ENCODE measurements at regions not wholly inside any gene's neighbourhood (a gene's known extent, or its start where the extent isn't known, plus 50 kb on each side); places are given as distances from the start of the nearest gene placed in this dataset.

DNA sequence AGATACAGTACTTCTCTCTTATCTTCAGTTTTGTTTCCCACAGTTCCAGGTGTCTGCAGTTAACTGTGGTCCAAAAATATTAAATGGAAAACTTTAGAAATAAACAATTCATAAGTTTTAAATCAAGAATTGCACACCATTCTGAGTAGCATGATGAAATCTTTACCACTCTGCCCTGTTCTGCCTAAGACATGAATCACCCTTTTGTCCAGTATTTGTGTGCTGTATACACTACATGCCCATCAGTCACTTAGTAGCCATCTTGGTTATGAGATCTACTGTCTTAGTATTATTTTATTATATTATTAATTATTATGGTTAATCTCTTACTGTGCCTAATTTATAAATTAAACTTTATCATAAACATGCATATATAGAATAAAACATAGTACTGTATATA is 279.0 kb downstream of the OGFRL1 start (continued):
- TF ChIP-seq, protein P1, sequence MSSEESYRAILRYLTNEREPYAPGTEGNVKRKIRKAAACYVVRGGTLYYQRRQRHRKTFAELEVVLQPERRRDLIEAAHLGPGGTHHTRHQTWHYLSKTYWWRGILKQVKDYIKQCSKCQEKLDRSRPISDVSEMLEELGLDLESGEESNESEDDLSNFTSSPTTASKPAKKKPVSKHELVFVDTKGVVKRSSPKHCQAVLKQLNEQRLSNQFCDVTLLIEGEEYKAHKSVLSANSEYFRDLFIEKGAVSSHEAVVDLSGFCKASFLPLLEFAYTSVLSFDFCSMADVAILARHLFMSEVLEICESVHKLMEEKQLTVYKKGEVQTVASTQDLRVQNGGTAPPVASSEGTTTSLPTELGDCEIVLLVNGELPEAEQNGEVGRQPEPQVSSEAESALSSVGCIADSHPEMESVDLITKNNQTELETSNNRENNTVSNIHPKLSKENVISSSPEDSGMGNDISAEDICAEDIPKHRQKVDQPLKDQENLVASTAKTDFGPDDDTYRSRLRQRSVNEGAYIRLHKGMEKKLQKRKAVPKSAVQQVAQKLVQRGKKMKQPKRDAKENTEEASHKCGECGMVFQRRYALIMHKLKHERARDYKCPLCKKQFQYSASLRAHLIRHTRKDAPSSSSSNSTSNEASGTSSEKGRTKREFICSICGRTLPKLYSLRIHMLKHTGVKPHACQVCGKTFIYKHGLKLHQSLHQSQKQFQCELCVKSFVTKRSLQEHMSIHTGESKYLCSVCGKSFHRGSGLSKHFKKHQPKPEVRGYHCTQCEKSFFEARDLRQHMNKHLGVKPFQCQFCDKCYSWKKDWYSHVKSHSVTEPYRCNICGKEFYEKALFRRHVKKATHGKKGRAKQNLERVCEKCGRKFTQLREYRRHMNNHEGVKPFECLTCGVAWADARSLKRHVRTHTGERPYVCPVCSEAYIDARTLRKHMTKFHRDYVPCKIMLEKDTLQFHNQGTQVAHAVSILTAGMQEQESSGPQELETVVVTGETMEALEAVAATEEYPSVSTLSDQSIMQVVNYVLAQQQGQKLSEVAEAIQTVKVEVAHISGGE (tag by site-specific recombination; conservative IDR thresholded peaks at IDR 0.05; ENCODE audit: low read depth) = no peak
- TF ChIP-seq GLIS2 (tag by site-specific recombination; IDR thresholded peaks at IDR 0.05) (no peak), ZNF571 (tag by site-specific recombination; IDR thresholded peaks at IDR 0.05) (no peak), ZFP69B (tag by site-specific recombination; IDR thresholded peaks at IDR 0.05) (no peak), ZNF2 (tag by site-specific recombination; IDR thresholded peaks at IDR 0.05) (no peak), SCRT1 (tag by site-specific recombination; IDR thresholded peaks at IDR 0.05; ENCODE audit: borderline replicate concordance) (no peak), ZNF776 (tag by site-specific recombination; IDR thresholded peaks at IDR 0.05; ENCODE audit: borderline replicate concordance) (no peak), ZNF677 (tag by site-specific recombination; IDR thresholded peaks at IDR 0.05) (no peak), ZNF341 (tag by site-specific recombination; IDR thresholded peaks at IDR 0.05; ENCODE audit: low read depth) (no peak)

DNA sequence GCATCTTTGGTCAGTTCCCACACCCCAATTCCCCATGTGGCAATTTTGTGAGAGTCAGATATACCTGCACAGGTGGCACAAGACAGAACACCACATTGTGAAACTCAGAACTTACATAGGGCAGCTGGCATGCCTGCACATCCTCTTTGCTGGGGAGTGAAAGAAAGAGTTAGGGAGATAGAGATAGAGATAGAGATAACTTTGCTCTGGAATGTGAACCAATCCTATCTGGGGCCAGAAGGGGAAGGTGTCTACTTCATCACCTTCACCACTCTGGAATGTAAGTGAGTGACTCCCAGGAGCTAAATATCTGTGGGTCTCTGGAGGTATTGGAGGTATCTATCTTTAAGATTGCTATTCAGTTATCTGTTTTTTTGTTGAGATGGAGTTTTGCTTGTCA is 289.2 kb downstream of the OGFRL1 start:
- H3K4me1 ChIP-seq (ENCODE audit: control insufficient read depth, insufficient read depth, low read length) = no peaks in the 10 kb centered on the region
- CTCF ChIA-PET = interaction anchor here (0.6 to 1.0 kb wide), 2 partner anchors 13 to 25 kb away, joined by 3 read pairs; no protein-coding TSS in a partner anchor
- no peaks in the 10 kb centered on the region for H3K36me3 ChIP-seq (ENCODE audit: control insufficient read depth in 2 of 2, insufficient read depth in 1 of 2, low read length in 2 of 2)
- no peaks in the 10 kb centered on the region for H3K9me3 ChIP-seq (ENCODE audit: control insufficient read depth, insufficient read depth, low read depth, low read length)
- no peak overlapping the region for H3K4me3 ChIP-seq (ENCODE audit: low read depth, low read length)
- POLR2A ChIA-PET = no interaction called here
- H3K27ac ChIP-seq (ENCODE audit: extremely low read depth, low read depth, low read length) = no peak overlapping the region
- TF ChIP-seq, protein P2, sequence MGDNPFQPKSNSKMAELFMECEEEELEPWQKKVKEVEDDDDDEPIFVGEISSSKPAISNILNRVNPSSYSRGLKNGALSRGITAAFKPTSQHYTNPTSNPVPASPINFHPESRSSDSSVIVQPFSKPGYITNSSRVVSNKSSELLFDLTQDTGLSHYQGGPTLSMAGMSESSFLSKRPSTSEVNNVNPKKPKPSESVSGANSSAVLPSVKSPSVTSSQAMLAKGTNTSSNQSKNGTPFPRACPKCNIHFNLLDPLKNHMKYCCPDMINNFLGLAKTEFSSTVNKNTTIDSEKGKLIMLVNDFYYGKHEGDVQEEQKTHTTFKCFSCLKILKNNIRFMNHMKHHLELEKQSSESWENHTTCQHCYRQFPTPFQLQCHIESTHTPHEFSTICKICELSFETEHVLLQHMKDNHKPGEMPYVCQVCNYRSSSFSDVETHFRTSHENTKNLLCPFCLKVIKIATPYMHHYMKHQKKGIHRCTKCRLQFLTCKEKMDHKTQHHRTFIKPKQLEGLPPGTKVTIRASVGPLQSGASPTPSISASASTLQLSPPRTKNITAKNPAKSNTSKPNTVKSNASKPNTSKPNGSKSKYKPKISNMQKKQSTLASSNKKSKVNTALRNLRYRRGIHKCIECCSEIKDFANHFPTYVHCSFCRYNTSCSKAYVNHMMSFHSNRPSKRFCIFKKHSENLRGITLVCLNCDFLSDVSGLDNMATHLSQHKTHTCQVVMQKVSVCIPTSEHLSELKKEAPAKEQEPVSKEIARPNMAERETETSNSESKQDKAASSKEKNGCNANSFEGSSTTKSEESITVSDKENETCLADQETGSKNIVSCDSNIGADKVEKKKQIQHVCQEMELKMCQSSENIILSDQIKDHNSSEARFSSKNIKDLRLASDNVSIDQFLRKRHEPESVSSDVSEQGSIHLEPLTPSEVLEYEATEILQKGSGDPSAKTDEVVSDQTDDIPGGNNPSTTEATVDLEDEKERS (tag by site-specific recombination; IDR thresholded peaks at IDR 0.05) = no peak
- TF ChIP-seq ZNF768 (tag by site-specific recombination; IDR thresholded peaks at IDR 0.05) (no peak), ZNF658 (tag by site-specific recombination; IDR thresholded peaks at IDR 0.05) (no peak), ZNF221 (tag by site-specific recombination; IDR thresholded peaks at IDR 0.05; ENCODE audit: borderline replicate concordance) (no peak), ZIC2 (tag by site-specific recombination; IDR thresholded peaks at IDR 0.05) (no peak), SCRT1 (tag by site-specific recombination; IDR thresholded peaks at IDR 0.05; ENCODE audit: borderline replicate concordance) (no peak), ZSCAN16 (tag by site-specific recombination; IDR thresholded peaks at IDR 0.05) (no peak), ZNF391 (tag by site-specific recombination; IDR thresholded peaks at IDR 0.05; ENCODE audit: borderline replicate concordance, low read depth) (no peak), ZNF530 (tag by site-specific recombination; IDR thresholded peaks at IDR 0.05; ENCODE audit: low read depth) (no peak), ZNF335 (tag by site-specific recombination; conservative IDR thresholded peaks at IDR 0.05) (no peak), ZNF514 (tag by site-specific recombination; IDR thresholded peaks at IDR 0.05) (no peak), ZNF548 (tag by site-specific recombination; IDR thresholded peaks at IDR 0.05) (no peak)
- TF ChIP-seq, protein P3, sequence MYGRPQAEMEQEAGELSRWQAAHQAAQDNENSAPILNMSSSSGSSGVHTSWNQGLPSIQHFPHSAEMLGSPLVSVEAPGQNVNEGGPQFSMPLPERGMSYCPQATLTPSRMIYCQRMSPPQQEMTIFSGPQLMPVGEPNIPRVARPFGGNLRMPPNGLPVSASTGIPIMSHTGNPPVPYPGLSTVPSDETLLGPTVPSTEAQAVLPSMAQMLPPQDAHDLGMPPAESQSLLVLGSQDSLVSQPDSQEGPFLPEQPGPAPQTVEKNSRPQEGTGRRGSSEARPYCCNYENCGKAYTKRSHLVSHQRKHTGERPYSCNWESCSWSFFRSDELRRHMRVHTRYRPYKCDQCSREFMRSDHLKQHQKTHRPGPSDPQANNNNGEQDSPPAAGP (tag by site-specific recombination; IDR thresholded peaks at IDR 0.05) = no peak
- TF ChIP-seq, protein P4, sequence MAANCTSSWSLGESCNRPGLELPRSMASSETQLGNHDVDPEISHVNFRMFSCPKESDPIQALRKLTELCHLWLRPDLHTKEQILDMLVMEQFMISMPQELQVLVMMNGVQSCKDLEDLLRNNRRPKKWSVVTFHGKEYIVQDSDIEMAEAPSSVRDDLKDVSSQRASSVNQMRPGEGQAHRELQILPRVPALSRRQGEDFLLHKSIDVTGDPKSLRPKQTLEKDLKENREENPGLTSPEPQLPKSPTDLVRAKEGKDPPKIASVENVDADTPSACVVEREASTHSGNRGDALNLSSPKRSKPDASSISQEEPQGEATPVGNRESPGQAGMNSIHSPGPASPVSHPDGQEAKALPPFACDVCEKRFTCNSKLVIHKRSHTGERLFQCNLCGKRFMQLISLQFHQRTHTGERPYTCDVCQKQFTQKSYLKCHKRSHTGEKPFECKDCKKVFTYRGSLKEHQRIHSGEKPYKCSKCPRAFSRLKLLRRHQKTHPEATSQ (tag by site-specific recombination; IDR thresholded peaks at IDR 0.05) = no peak
- TF ChIP-seq, protein P5, sequence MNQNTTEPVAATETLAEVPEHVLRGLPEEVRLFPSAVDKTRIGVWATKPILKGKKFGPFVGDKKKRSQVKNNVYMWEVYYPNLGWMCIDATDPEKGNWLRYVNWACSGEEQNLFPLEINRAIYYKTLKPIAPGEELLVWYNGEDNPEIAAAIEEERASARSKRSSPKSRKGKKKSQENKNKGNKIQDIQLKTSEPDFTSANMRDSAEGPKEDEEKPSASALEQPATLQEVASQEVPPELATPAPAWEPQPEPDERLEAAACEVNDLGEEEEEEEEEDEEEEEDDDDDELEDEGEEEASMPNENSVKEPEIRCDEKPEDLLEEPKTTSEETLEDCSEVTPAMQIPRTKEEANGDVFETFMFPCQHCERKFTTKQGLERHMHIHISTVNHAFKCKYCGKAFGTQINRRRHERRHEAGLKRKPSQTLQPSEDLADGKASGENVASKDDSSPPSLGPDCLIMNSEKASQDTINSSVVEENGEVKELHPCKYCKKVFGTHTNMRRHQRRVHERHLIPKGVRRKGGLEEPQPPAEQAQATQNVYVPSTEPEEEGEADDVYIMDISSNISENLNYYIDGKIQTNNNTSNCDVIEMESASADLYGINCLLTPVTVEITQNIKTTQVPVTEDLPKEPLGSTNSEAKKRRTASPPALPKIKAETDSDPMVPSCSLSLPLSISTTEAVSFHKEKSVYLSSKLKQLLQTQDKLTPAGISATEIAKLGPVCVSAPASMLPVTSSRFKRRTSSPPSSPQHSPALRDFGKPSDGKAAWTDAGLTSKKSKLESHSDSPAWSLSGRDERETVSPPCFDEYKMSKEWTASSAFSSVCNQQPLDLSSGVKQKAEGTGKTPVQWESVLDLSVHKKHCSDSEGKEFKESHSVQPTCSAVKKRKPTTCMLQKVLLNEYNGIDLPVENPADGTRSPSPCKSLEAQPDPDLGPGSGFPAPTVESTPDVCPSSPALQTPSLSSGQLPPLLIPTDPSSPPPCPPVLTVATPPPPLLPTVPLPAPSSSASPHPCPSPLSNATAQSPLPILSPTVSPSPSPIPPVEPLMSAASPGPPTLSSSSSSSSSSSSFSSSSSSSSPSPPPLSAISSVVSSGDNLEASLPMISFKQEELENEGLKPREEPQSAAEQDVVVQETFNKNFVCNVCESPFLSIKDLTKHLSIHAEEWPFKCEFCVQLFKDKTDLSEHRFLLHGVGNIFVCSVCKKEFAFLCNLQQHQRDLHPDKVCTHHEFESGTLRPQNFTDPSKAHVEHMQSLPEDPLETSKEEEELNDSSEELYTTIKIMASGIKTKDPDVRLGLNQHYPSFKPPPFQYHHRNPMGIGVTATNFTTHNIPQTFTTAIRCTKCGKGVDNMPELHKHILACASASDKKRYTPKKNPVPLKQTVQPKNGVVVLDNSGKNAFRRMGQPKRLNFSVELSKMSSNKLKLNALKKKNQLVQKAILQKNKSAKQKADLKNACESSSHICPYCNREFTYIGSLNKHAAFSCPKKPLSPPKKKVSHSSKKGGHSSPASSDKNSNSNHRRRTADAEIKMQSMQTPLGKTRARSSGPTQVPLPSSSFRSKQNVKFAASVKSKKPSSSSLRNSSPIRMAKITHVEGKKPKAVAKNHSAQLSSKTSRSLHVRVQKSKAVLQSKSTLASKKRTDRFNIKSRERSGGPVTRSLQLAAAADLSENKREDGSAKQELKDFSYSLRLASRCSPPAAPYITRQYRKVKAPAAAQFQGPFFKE (tag by site-specific recombination; IDR thresholded peaks at IDR 0.05; ENCODE audit: borderline replicate concordance) = no peak
